Nephron (organoid): ENCODE measurements at regions not wholly inside any gene's neighbourhood (a gene's known extent, or its start where the extent isn't known, plus 50 kb on each side); places are given as distances from the start of the nearest gene placed in this dataset.

Experiments used
- H3K27ac Mint-ChIP-seq, 3 experiments: 2 replicates each; pipeline ENCODE4 v1.8.0; 2020; ENCODE audit warnings: mixed read lengths in 3 of 3, mild to moderate bottlenecking in 2 of 3, moderate library complexity in 1 of 3
- H3K27me3 Mint-ChIP-seq: 2 replicates; pipeline ENCODE4 v1.8.0; 2021; ENCODE audit warnings: low read depth, mild to moderate bottlenecking, moderate library complexity, mixed read lengths
- H3K36me3 Mint-ChIP-seq: 2 replicates; pipeline ENCODE4 v1.8.0; 2020; ENCODE audit warnings: low read depth, mixed read lengths
- H3K4me1 Mint-ChIP-seq: 2 replicates; pipeline ENCODE4 v1.8.0; 2020; ENCODE audit warnings: mixed read lengths
- H3K4me3 Mint-ChIP-seq, 3 experiments: 2 replicates each; pipeline ENCODE4 v1.8.0; 2020; ENCODE audit warnings: mild to moderate bottlenecking in 3 of 3, mixed read lengths in 3 of 3, moderate library complexity in 2 of 3
- H3K9me3 Mint-ChIP-seq: 2 replicates; pipeline ENCODE4 v1.8.0; 2020; ENCODE audit warnings: mixed read lengths
- CTCF ChIP-seq, 3 experiments: fragments of 200-600 bp; sonication (generic); IDR thresholded peaks; one replicate each; pipeline ENCODE4 v1.5.0; 2021; ENCODE audit warnings: antibody characterized with exemption in 3 of 3; ENCODE audit not compliant: unreplicated experiment in 3 of 3

GRCh38 chr3:18500322-18500721 lies 75.2 kb upstream of the SATB1 start:
- no peaks in the 10 kb centered on the region for H3K36me3 Mint-ChIP-seq
- TF ChIP-seq CTCF (IDR thresholded peaks at IDR 0.05; ENCODE audit: unreplicated experiment in 3 of 3): no peak
- H3K27ac Mint-ChIP-seq: no peak overlapping the region
- no peaks in the 10 kb centered on the region for H3K9me3 Mint-ChIP-seq
- H3K27me3 Mint-ChIP-seq: peaks cover 4% of the 10 kb centered on the region
- no peak overlapping the region for H3K4me3 Mint-ChIP-seq
- H3K4me1 Mint-ChIP-seq: no peaks in the 10 kb centered on the region

- H3K36me3 Mint-ChIP-seq: no peaks in the 10 kb centered on the region
- no peaks in the 10 kb centered on the region for H3K4me1 Mint-ChIP-seq
- H3K27me3 Mint-ChIP-seq: peaks cover 4% of the 10 kb centered on the region
- no peaks in the 10 kb centered on the region for H3K9me3 Mint-ChIP-seq
- TF ChIP-seq CTCF (IDR thresholded peaks at IDR 0.05; ENCODE audit: unreplicated experiment in 3 of 3): no peak
- H3K4me3 Mint-ChIP-seq: no peak overlapping the region
- H3K27ac Mint-ChIP-seq: no peak overlapping the region
These were observed 74.2 kb upstream of the SATB1 start for GRCh38 chr3:18499301-18499700.

GRCh38 chr3:18494251-18494650 lies 69.1 kb upstream of the SATB1 start:
- no peak overlapping the region for H3K27ac Mint-ChIP-seq
- no peak for TF ChIP-seq CTCF (IDR thresholded peaks at IDR 0.05; ENCODE audit: unreplicated experiment in 3 of 3)
- H3K27me3 Mint-ChIP-seq: peaks cover 4% of the 10 kb centered on the region
- H3K9me3 Mint-ChIP-seq: no peaks in the 10 kb centered on the region
- no peaks in the 10 kb centered on the region for H3K4me1 Mint-ChIP-seq
- no peaks in the 10 kb centered on the region for H3K36me3 Mint-ChIP-seq
- no peak overlapping the region for H3K4me3 Mint-ChIP-seq

GRCh38 chr3:18489939-18490338 lies 64.8 kb upstream of the SATB1 start:
- H3K36me3 Mint-ChIP-seq: no peaks in the 10 kb centered on the region
- H3K4me1 Mint-ChIP-seq: no peaks in the 10 kb centered on the region
- no peaks in the 10 kb centered on the region for H3K9me3 Mint-ChIP-seq
- H3K27ac Mint-ChIP-seq: no peak overlapping the region
- no peak for TF ChIP-seq CTCF (IDR thresholded peaks at IDR 0.05; ENCODE audit: unreplicated experiment in 3 of 3)
- H3K27me3 Mint-ChIP-seq: no peaks in the 10 kb centered on the region
- no peak overlapping the region for H3K4me3 Mint-ChIP-seq

- no peaks in the 10 kb centered on the region for H3K4me1 Mint-ChIP-seq
- no peaks in the 10 kb centered on the region for H3K36me3 Mint-ChIP-seq
These were observed 58.1 kb upstream of the SATB1 start for GRCh38 chr3:18483226-18483625.

More at GRCh38 chr3:18483226-18483625, 58.1 kb upstream of the SATB1 start:
- H3K27me3 Mint-ChIP-seq: no peaks in the 10 kb centered on the region
- H3K4me3 Mint-ChIP-seq: no peak overlapping the region
- H3K27ac Mint-ChIP-seq: no peak overlapping the region
- TF ChIP-seq CTCF (IDR thresholded peaks at IDR 0.05; ENCODE audit: unreplicated experiment in 3 of 3): no peak
- H3K9me3 Mint-ChIP-seq: no peaks in the 10 kb centered on the region
